Skeletal muscle tissue (tissue), 3 donors: ENCODE measurements at regions not wholly inside any gene's neighbourhood (a gene's known extent, or its start where the extent isn't known, plus 50 kb on each side); places are given as distances from the start of the nearest gene placed in this dataset.
"Not testable (repeated sequence)": the region's sequence is repeated elsewhere in the genome, so short reads cannot be mapped to it uniquely, and the experiment has no call there.

Source experiments
- H3K27ac ChIP-seq: one replicate; pipeline ENCODE4 v1.7.0; 2013; ENCODE audit warnings: mild to moderate bottlenecking, low read depth, low read length, inconsistent platforms
- H3K27me3 ChIP-seq, 3 donors: one replicate each; pipeline ENCODE4 v1.7.0; 2013; ENCODE audit warnings: low read length in 3 of 3; ENCODE audit not compliant: control insufficient read depth in 3 of 3, insufficient read depth in 3 of 3
- H3K36me3 ChIP-seq, 3 donors: one replicate each; pipeline ENCODE4 v1.7.0; 2013; ENCODE audit warnings: low read length in 3 of 3; ENCODE audit not compliant: control insufficient read depth in 3 of 3, insufficient read depth in 3 of 3
- H3K4me1 ChIP-seq, 3 donors: one replicate each; pipeline ENCODE4 v1.7.0; 2013; ENCODE audit warnings: low read length in 3 of 3, mild to moderate bottlenecking in 3 of 3; ENCODE audit not compliant: control insufficient read depth in 3 of 3, insufficient read depth in 3 of 3
- H3K4me3 ChIP-seq, 3 donors: one replicate each; pipeline ENCODE4 v1.7.0; 2013; ENCODE audit warnings: low read length in 3 of 3
- H3K9ac ChIP-seq, 3 donors: one replicate each; pipeline ENCODE4 v1.7.0; 2013; ENCODE audit warnings: low read length in 3 of 3, mild to moderate bottlenecking in 3 of 3, moderate library complexity in 2 of 3, low read depth in 1 of 3
- H3K9me3 ChIP-seq, 3 donors: one replicate each; pipeline ENCODE4 v1.7.0; 2013; ENCODE audit warnings: low read length in 3 of 3; ENCODE audit not compliant: control insufficient read depth in 3 of 3
- donor health status: Osteomylitis.

GRCh38 chr2:37769551-37769950 is 98.1 kb upstream of the CDC42EP3 start:
- peaks cover 16 to 30% (median 20%) of the 10 kb centered on the region in 3 donors for H3K4me1 ChIP-seq
- no peak overlapping the region for H3K9ac ChIP-seq
- no peak overlapping the region for H3K27ac ChIP-seq

GRCh38 chr2:37770797-37771196 is 99.4 kb upstream of the CDC42EP3 start:
- Histone ChIP-seq H3K9ac (no peak overlapping the region), H3K4me1 (peaks cover 16 to 33% (median 23%) of the 10 kb centered on the region in 3 donors), H3K4me3 (no peak overlapping the region), H3K27ac (no peak overlapping the region), H3K9me3 (no peaks in the 10 kb centered on the region), H3K36me3 (no peaks in the 10 kb centered on the region), H3K27me3 (no peaks in the 10 kb centered on the region)

More at GRCh38 chr2:37769551-37769950, 98.1 kb upstream of the CDC42EP3 start:
- no peaks in the 10 kb centered on the region for H3K36me3 ChIP-seq
- no peaks in the 10 kb centered on the region for H3K27me3 ChIP-seq
- no peaks in the 10 kb centered on the region for H3K9me3 ChIP-seq
- H3K4me3 ChIP-seq, result no peak overlapping the region

- Histone ChIP-seq H3K9ac (no peak overlapping the region), H3K36me3 (no peaks in the 10 kb centered on the region), H3K4me1 (peaks cover 16 to 41% (median 26%) of the 10 kb centered on the region in 3 donors), H3K27ac (no peak overlapping the region), H3K27me3 (no peaks in the 10 kb centered on the region), H3K9me3 (no peaks in the 10 kb centered on the region), H3K4me3 (no peak overlapping the region)
Observed at GRCh38 chr2:37771600-37772088, 100.2 kb upstream of the CDC42EP3 start.

GRCh38 chr2:37773371-37774130 is 102.1 kb upstream of the CDC42EP3 start:
- Histone ChIP-seq H3K27ac (no peak overlapping the region), H3K4me3 (no peak overlapping the region), H3K4me1 (peaks cover 6 to 35% (median 13%) of the 10 kb centered on the region in 3 donors), H3K9ac (no peak overlapping the region), H3K27me3 (no peaks in the 10 kb centered on the region), H3K36me3 (no peaks in the 10 kb centered on the region), H3K9me3 (no peaks in the 10 kb centered on the region)

- H3K4me1 ChIP-seq, result peaks cover 1 to 28% (median 10%) of the 10 kb centered on the region in 3 donors
- H3K27me3 ChIP-seq, H3K36me3 ChIP-seq, H3K9ac ChIP-seq, H3K4me3 ChIP-seq, H3K27ac ChIP-seq, H3K9me3 ChIP-seq: not testable (repeated sequence)
Observed at GRCh38 chr2:37774171-37774944, 102.9 kb upstream of the CDC42EP3 start.

- no peaks in the 10 kb centered on the region for H3K36me3 ChIP-seq
- peaks cover 2 to 32% (median 12%) of the 10 kb centered on the region in 3 donors for H3K4me1 ChIP-seq
- peak overlapping the region; percentile 10 for H3K27ac ChIP-seq
- no peaks in the 10 kb centered on the region for H3K27me3 ChIP-seq
- H3K4me3 ChIP-seq, result no peak overlapping the region
- no peaks in the 10 kb centered on the region for H3K9me3 ChIP-seq
- H3K9ac ChIP-seq, result no peak overlapping the region
Observed at GRCh38 chr2:37774976-37775907, 103.8 kb upstream of the CDC42EP3 start.

- H3K4me1 ChIP-seq, result peaks cover 3 to 34% (median 14%) of the 10 kb centered on the region in 3 donors
- no peak overlapping the region for H3K9ac ChIP-seq
- H3K4me3 ChIP-seq, result no peak overlapping the region
- H3K27me3 ChIP-seq, result no peaks in the 10 kb centered on the region
- H3K9me3 ChIP-seq, result no peaks in the 10 kb centered on the region
- peak overlapping the region; percentile 10 for H3K27ac ChIP-seq
- no peaks in the 10 kb centered on the region for H3K36me3 ChIP-seq
Observed at GRCh38 chr2:37775908-37776250, 104.4 kb upstream of the CDC42EP3 start.

- peaks cover 6 to 33% (median 13%) of the 10 kb centered on the region in 3 donors for H3K4me1 ChIP-seq
- H3K9ac ChIP-seq, result no peak overlapping the region
- H3K9me3 ChIP-seq, result no peaks in the 10 kb centered on the region
- no peak overlapping the region for H3K27ac ChIP-seq
- H3K4me3 ChIP-seq, result no peak overlapping the region
- no peaks in the 10 kb centered on the region for H3K36me3 ChIP-seq
- H3K27me3 ChIP-seq, result no peaks in the 10 kb centered on the region
Observed at GRCh38 chr2:37776487-37776886, 105.0 kb upstream of the CDC42EP3 start.

- H3K9me3 ChIP-seq, result no peaks in the 10 kb centered on the region
- no peaks in the 10 kb centered on the region for H3K36me3 ChIP-seq
- no peaks in the 10 kb centered on the region for H3K27me3 ChIP-seq
- no peak overlapping the region for H3K4me3 ChIP-seq
- peaks cover 15 to 49% (median 18%) of the 10 kb centered on the region in 3 donors for H3K4me1 ChIP-seq
- no peak overlapping the region for H3K9ac ChIP-seq
- no peak overlapping the region for H3K27ac ChIP-seq
Observed at GRCh38 chr2:37779139-37779538, 107.7 kb upstream of the CDC42EP3 start.
